Activated gamma-delta T cell treated with Interleukin-2 at 50 U/mL for 16 hours (primary cell): ENCODE measurements at regions not wholly inside any gene's neighbourhood (a gene's known extent, or its start where the extent isn't known, plus 50 kb on each side); places are given as distances from the start of the nearest gene placed in this dataset.

Source experiments
- DNase-seq: peaks from one replicate; pipeline ENCODE4 v3.0.0-alpha.2; 2020

GRCh38 chr7:17054206-17054605 lies 172.4 kb upstream of the AGR3 start:
- no peak for DNase-seq

- no peak for DNase-seq
Measured at GRCh38 chr7:17054836-17055235, 173.1 kb upstream of the AGR3 start.

GRCh38 chr7:17055596-17055995 lies 173.8 kb upstream of the AGR3 start:
- DNase-seq, result no peak

GRCh38 chr7:17056491-17057142 lies 174.8 kb upstream of the AGR3 start:
- DNase-seq, result no peak

- DNase-seq, result no peak
Measured at GRCh38 chr7:17057143-17057509, 175.3 kb upstream of the AGR3 start.

GRCh38 chr7:17058568-17058967 lies 176.8 kb upstream of the AGR3 start:
- no peak for DNase-seq

GRCh38 chr7:17060051-17060450 lies 178.3 kb upstream of the AGR3 start:
- no peak for DNase-seq

- no peak for DNase-seq
Measured at GRCh38 chr7:17061443-17061842, 179.7 kb upstream of the AGR3 start.

- no peak for DNase-seq
Measured at GRCh38 chr7:17062151-17063044, 180.6 kb upstream of the AGR3 start.

GRCh38 chr7:17063045-17063383 lies 181.2 kb upstream of the AGR3 start:
- no peak for DNase-seq

- DNase-seq, result no peak
Measured at GRCh38 chr7:17067691-17068090, 185.9 kb upstream of the AGR3 start.

- no peak for DNase-seq
Measured at GRCh38 chr7:17069146-17069545, 187.4 kb upstream of the AGR3 start.

GRCh38 chr7:17070231-17070708 lies 188.5 kb upstream of the AGR3 start:
- DNase-seq, result no peak

GRCh38 chr7:17071866-17072265 lies 190.1 kb upstream of the AGR3 start:
- no peak for DNase-seq

GRCh38 chr7:17075601-17076255 lies 193.9 kb upstream of the AGR3 start:
- DNase-seq, result no peak

- no peak for DNase-seq
Measured at GRCh38 chr7:17078298-17078697, 196.5 kb upstream of the AGR3 start.

- DNase-seq, result no peak
Measured at GRCh38 chr7:17083392-17084165, 201.8 kb upstream of the AGR3 start.

- DNase-seq, result no peak
Measured at GRCh38 chr7:17084166-17084475, 202.3 kb upstream of the AGR3 start.

GRCh38 chr7:17085186-17085585 lies 203.4 kb upstream of the AGR3 start:
- no peak for DNase-seq

GRCh38 chr7:17086403-17086802 lies 204.6 kb upstream of the AGR3 start:
- no peak for DNase-seq

- DNase-seq, result no peak
Measured at GRCh38 chr7:17090751-17091150, 207.7 kb upstream of the AHR start.

- no peak for DNase-seq
Measured at GRCh38 chr7:17093461-17093860, 205.0 kb upstream of the AHR start.

- no peak for DNase-seq
Measured at GRCh38 chr7:17094963-17095574, 203.4 kb upstream of the AHR start.
